GM21717 (cell line): ENCODE measurements at regions not wholly inside any gene's neighbourhood (a gene's known extent, or its start where the extent isn't known, plus 50 kb on each side); places are given as distances from the start of the nearest gene placed in this dataset.

Source experiments
- ATAC-seq: cut with Tn5 transposase; IDR thresholded peaks from one replicate; pipeline ENCODE4 v1.9.1; 2021; ENCODE audit warnings: mild to moderate bottlenecking, moderate library complexity; ENCODE audit not compliant: unreplicated experiment

DNA sequence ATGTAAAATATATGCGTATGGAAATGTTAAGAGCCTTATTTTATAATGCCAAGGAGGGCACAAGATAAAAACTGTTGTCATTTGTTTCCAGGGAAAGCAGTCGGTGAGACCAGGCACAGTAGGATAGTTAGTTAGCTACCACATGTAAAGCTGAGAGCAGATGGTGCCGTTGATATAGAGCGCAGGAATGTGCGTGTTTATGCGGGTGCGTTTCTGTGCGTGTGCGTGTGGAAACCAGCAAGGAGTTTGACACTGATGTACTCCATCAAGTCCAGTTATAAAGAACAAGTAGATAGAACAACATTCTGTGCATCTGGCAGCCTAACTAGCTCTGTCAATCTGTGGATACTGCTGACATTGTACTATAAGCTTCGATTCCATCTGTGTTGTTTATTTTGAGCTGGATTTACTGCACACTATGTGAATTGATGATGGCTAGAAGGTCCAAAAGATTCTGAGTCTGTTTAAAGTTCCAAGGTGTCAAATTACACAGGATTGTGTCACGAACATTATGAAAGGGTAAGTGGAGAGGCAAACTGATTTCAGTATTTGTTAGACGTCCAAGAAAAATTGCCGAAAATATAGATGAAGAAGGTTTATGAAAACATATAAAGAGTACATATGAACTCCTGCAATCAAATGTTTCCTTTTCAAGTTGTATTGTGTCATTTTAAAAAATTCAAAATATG is 494.9 kb upstream of the MEF2C start:
- no peak for ATAC-seq

DNA sequence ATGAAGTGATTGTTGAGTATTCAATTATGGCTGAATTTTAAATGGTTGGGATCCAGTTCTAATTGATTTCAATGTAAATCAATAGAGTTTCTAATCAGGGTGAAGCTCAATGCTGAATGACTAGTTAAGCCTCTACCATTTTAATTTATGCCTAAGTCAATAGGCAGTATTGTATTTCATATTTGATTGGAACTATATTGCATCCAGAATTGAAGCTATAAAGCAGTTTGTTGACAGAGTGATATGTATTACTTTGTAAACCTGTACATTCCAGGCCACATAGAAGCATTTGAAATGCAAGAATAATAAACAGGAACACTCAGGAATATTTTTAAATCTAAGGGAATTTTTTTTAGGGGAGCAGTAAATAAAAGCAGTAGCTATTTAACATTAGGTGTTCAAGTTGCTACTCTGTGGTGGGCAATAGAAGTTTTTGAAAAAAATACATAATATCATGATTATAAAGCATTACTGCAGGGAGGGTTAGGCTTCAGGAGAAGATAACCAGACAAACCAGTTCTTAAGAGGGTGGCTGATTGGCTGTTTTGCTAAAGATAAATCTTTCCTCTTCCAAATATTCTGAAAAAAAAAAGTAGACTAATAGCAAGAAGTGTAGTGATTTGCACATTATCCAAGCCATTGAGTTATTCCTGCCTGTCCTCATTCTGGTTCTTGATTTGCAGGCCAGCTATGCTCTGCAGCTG is 492.0 kb upstream of the MEF2C start:
- ATAC-seq: no peak

GRCh38 chr5:89374144-89374784 is 491.3 kb upstream of the MEF2C start:
- no peak for ATAC-seq

DNA sequence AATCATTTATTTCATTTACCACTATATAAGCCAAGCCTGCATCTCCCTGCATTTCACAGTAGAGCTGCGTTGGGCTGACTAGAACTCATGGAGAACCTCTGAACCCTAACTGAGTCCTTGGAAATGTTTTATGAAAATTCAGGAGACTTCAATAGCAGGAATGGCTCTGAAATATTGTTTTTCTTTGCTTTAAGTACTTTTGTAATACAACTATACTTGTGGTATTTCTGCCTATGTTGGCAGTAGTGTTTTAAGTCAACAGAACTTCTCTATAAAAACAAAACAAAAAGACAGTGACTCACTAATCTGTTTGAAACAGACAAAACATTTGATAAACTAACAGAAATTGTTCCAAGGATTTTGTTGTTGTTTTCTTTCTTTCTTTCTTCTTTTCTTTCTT is 489.2 kb upstream of the MEF2C start:
- no peak for ATAC-seq

DNA sequence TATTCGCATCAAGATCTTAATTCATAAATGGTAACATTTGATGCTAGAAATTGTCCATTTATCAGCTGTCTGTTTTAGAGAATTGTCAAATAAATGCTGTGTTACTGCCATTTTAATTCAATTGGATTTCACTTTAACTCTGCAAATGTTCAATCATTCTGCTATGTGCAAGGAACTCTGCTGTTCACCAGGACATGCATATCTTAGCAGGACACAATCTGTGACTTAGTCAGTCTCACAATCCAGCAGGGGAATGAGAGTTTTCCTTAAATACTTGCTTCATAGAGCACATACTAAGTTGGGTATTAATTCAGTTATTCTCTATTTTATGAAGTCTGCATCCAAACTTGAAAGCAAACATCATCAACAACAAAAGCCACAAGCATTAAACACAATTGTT is 488.7 kb upstream of the MEF2C start:
- ATAC-seq: no peak

- no peak for ATAC-seq
These were observed 476.1 kb upstream of the MEF2C start for GRCh38 chr5:89359046-89359445.

GRCh38 chr5:89353837-89354551 is 471.0 kb upstream of the MEF2C start:
- peak; percentile 51 for ATAC-seq

GRCh38 chr5:89351975-89352374 is 469.0 kb upstream of the MEF2C start:
- ATAC-seq: no peak

DNA sequence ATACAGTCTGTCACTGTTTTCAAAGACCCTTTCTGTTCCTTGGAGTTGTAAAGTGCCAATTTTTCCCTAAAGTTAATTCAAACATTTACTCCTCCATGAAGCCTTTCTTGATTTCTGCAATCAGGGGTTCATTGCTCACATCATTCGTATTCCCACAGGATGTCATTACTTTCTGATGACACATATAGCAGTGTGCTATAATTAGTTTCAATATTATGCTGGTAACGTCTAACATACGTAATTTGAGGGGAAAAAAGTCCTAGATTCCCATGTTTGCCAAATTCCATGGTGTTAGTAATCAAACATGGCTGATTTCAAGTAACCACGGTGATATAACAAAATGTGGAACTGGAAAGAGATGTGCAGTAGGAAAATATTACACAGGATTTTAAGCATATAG is 468.2 kb upstream of the MEF2C start:
- ATAC-seq: no peak

DNA sequence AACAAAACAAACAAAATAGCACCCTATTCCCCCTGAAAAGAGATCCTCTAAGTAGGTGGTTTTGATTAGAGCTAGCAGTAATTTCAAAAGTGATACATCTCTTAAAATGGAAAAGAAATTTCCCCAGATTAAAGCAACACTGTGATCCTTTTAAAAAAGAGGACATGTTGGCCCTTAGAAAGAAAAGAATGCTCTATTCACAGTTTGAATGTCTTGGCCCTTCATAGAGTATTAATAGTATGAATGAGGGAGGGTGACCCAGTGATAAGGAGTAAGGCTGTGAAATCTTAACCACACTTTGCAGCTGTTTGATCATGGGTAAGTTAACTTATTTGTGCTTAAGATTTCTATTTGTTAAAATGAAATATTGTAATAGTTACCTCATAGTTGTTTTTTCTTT is 467.7 kb upstream of the MEF2C start:
- ATAC-seq: no peak

DNA sequence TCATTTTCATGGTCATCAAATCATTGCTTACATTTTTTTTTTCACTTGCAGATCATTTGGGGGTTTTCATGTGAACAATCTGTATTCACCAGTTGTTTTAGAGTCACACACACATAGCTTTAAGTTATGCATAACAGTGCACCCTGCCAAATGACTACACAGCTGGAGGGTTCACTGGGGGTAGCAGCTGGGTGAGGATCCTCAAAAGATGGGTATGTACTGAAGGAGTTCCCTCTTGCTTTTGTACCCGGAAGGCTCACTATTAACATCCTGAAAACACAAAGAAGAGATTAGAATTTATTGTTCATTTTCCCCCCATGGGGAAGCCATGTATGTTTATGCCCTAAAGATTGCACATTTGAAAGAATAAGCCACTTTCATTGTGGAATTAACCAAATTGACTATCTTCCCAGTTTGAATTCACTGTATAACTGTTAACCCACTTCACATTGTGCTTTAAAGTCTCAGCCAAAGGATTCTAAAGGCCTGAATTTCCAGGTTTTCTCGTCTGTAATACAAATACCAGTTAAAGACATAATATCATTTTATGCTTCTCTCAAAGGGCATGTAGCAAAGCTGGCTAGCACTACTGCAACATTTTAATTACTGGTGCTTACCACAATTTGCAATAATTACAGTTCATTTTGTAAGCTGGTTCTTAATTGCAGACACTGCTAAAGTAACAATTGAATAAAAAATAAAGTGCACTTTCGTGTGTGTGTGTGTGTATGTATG is 466.4 kb upstream of the MEF2C start:
- no peak for ATAC-seq

- no peak for ATAC-seq
These were observed 463.6 kb upstream of the MEF2C start for GRCh38 chr5:89346573-89346972.

DNA sequence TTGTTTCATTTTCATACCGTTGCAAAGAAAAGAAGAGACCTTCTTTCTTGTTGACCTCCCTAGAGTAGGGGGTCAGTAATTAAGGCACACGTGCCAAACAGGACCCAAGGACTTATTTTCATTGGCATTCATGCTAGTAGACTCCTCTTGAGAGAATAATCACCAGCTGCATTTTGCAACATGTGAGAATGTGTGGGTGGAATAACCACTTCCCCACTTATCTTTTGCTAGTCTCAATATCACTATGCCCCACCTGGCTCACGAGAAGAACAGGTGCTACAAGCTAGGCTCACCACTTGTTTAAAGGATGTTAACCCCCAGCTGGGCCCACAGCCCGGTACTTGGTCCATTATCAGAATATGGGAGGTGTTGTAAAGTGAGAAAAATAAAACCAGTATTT is 460.7 kb upstream of the MEF2C start:
- peak; percentile 89 for ATAC-seq

DNA sequence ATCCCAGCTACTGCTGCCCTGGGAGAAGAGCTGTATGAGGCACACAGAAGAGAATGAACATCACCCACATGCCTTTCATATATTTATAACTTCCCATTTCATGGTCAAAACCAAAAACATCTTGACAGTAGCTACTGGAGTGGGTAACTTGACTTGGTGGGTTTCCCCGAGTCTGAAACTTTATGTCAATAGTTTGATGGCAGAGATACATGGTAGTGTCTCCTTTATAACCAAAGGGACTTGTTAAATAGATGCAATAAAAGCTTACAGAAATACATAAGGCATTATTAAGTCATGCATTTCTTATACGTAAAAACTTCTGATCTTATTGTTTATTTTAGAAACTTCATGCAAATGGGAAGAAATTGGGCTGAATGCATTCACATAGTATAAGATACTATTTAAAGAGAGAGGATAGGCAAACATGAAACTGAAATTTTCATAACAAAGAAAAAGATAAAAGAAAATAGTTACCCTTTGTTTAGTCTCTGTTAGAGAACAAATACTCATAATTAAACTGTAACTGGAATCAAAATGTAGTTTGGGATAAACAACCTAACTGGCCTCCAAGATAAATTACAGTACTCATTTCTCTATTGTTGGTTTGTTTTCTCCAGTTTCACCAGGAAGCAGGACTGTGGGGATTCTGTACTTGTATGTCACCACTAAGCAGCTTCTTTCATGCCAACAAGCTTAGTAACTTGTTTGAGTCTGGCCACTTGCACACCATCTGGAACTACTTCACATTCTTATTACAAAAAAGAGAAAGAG is 459.3 kb upstream of the MEF2C start:
- ATAC-seq: peak; percentile 41

DNA sequence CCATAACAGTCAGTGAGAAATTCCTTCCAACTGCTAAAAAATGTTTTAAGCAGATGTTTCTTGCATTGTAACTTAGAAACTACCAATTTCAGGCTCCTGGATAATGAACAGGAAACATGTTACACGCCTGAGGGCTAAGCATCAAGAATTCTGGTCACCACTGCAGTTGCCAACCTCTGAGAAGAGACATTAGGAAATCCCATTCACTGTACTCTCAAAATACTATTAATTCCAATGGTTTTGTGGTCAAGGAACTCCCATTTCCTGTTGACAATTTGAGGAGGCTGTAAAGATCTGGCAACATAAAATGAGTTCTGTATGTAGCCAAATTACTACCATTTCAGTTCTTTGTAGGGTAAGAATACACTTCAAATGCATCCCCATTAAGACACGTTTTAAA is 456.0 kb upstream of the MEF2C start:
- ATAC-seq: no peak

GRCh38 chr5:89336111-89336510 is 453.1 kb upstream of the MEF2C start:
- ATAC-seq: no peak

DNA sequence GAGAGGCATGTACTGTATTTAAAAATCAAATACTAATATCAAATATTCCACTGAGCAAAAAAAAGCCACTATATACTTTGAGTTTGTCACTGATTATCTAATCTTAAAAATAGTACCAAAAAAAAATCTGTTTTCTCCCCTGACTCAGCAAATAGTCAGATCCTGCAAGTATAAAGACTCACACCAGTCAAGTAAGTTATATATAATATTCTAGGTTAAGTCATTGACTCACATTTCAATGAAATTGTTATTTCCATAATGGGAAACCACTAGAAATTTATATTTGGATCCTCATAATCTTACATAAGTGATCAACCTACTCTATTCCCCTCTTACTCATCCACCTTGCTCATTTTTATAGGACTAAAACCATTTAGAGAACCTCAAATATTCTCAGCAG is 447.2 kb upstream of the MEF2C start:
- no peak for ATAC-seq

DNA sequence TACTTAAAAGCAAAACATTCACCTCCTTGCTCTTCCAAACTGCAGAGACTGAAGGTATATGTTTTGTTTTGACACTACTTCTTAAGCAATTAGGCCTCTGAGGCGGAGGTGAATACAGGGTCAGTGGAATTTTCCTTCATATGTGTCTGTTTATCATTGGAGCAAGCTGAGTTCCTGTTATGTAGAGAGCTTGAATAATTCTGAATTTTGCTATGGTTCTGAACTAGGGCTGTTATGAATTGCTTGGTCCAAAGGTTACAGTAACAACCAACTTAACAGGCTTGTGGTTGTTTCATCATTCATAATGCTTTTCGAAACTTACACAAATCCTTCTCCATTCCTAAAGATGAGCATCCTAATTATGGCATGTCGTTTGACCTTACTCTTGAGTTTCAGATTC is 444.6 kb upstream of the MEF2C start:
- no peak for ATAC-seq

GRCh38 chr5:89324990-89325389 is 442.0 kb upstream of the MEF2C start:
- no peak for ATAC-seq
